SK-N-SH (cell line): ENCODE measurements at regions not wholly inside any gene's neighbourhood (a gene's known extent, or its start where the extent isn't known, plus 50 kb on each side); places are given as distances from the start of the nearest gene placed in this dataset.

Experiments
- CTCF ChIA-PET: fragments of 300-600, 350-600 bp; formaldehyde crosslinking; extraction: SDS; loops from one replicate; lab custom pipeline; 2021; lab: Yijun Ruan, JAX
- POLR2A ChIA-PET: fragments of 350-600 bp; sonication (Branson Sonifier 250); formaldehyde crosslinking; extraction: SDS; loops from one replicate; lab custom pipeline; 2020; ENCODE audit warnings: antibody characterized with exemption, inconsistent platforms; lab: Yijun Ruan, JAX
- DNase-seq: peaks from one replicate; pipeline ENCODE4 v3.0.0; 2012
- H2AFZ ChIP-seq: fragments of 200-600 bp; sonication (generic); 2 replicates; pipeline ENCODE4 v1.8.1; 2016; ENCODE audit warnings: antibody characterized with exemption, mild to moderate bottlenecking, low read depth
- H3F3A ChIP-seq: fragments of 200-600 bp; sonication (generic); replicated peaks from 2 replicates; pipeline ENCODE3; 2016; ENCODE audit warnings: antibody characterized with exemption, mild to moderate bottlenecking; ENCODE audit not compliant: insufficient read depth
- H3K27ac ChIP-seq, 2 experiments: fragments of 200-500 bp in 1 of 2; fragments of 200-600 bp in 1 of 2; sonication (Bioruptor generic) in 1 of 2; sonication (generic), shearing (Covaris generic) in 1 of 2; 2 replicates each; pipeline versions ENCODE4 v1.5.1 to v1.6.1; 2014 to 2016; ENCODE audit warnings: low read depth in 2 of 2, inconsistent platforms in 1 of 2, low read length in 1 of 2, mild to moderate bottlenecking in 1 of 2, mixed read lengths in 1 of 2
- H3K27me3 ChIP-seq: fragments of 200-600 bp; sonication (generic), shearing (Covaris generic); 2 replicates; pipeline ENCODE4 v1.6.1; 2016; ENCODE audit warnings: mixed run types; ENCODE audit not compliant: insufficient read depth
- H3K36me3 ChIP-seq, 2 experiments: fragments of 200-500 bp in 1 of 2; fragments of 200-600 bp in 1 of 2; sonication (Bioruptor generic) in 1 of 2; sonication (generic) in 1 of 2; replicated peaks in 1 of 2; 2 replicates each; pipeline versions ENCODE3 to v1.5.1; 2014 to 2016; ENCODE audit warnings: low read length in 1 of 2, mild to moderate bottlenecking in 1 of 2; ENCODE audit not compliant: insufficient read depth in 2 of 2, control insufficient read depth in 1 of 2
- H3K4me1 ChIP-seq, 2 experiments: fragments of 200-500 bp in 1 of 2; fragments of 200-600 bp in 1 of 2; sonication (Bioruptor generic) in 1 of 2; sonication (generic), shearing (Covaris generic) in 1 of 2; 2 replicates each; pipeline versions ENCODE4 v1.5.1 to v1.6.1; 2014 to 2016; ENCODE audit warnings: low read depth in 1 of 2, low read length in 1 of 2, mixed run types in 1 of 2; ENCODE audit not compliant: insufficient read depth in 2 of 2, control insufficient read depth in 1 of 2
- H3K4me2 ChIP-seq: fragments of 200-600 bp; sonication (generic), shearing (Covaris generic); 2 replicates; pipeline ENCODE4 v1.6.1; 2017; ENCODE audit warnings: mixed run types
- H3K4me3 ChIP-seq, 2 experiments: fragments of 200-500 bp in 1 of 2; fragments of 200-600 bp in 1 of 2; sonication (Bioruptor generic) in 1 of 2; sonication (generic), shearing (Covaris generic) in 1 of 2; 2 replicates each; pipeline versions ENCODE4 v1.5.1 to v1.8.1; 2014 to 2016; ENCODE audit warnings: low read depth in 2 of 2, inconsistent platforms in 1 of 2, low read length in 1 of 2, mild to moderate bottlenecking in 1 of 2, mixed read lengths in 1 of 2, moderate library complexity in 1 of 2
- H3K79me2 ChIP-seq: fragments of 200-600 bp; sonication (generic); 2 replicates; pipeline ENCODE4 v1.8.1; 2017; ENCODE audit warnings: mild to moderate bottlenecking; ENCODE audit not compliant: insufficient read depth
- H3K9ac ChIP-seq: fragments of 200-600 bp; sonication (generic); 2 replicates; pipeline ENCODE4 v1.6.1; 2017; ENCODE audit warnings: mixed run types
- H3K9me2 ChIP-seq: fragments of 200-600 bp; sonication (generic); 2 replicates; pipeline ENCODE4 v1.6.1; 2017; ENCODE audit warnings: mixed run types
- H3K9me3 ChIP-seq: fragments of 200-600 bp; sonication (generic); 2 replicates; pipeline ENCODE4 v1.6.1; 2017; ENCODE audit warnings: mixed run types, mild to moderate bottlenecking, moderate library complexity
- H4K20me1 ChIP-seq: fragments of 200-600 bp; sonication (generic); 2 replicates; pipeline ENCODE4 v1.6.1; 2017; ENCODE audit warnings: mild to moderate bottlenecking, mixed run types; ENCODE audit not compliant: insufficient read depth
- CTCF ChIP-seq: fragments of 200-600 bp; sonication (generic); IDR thresholded peaks from 2 replicates; pipeline ENCODE4 v1.6.1; 2017; ENCODE audit warnings: antibody characterized with exemption, mild to moderate bottlenecking, moderate library complexity
- ELF1 ChIP-seq: IDR thresholded peaks from 2 replicates; pipeline ENCODE4 v1.4.0; 2012
- EP300 ChIP-seq, 2 experiments: IDR thresholded peaks; 2 replicates each; pipeline versions ENCODE4 v1.4.0 to v1.6.1; 2012; ENCODE audit warnings: borderline replicate concordance in 1 of 2, low read depth in 1 of 2, low read length in 1 of 2
- EZH2phosphoT487 ChIP-seq: fragments of 200-600 bp; sonication (generic); IDR thresholded peaks from 2 replicates; pipeline ENCODE4 v1.6.1; 2017; ENCODE audit warnings: low read depth, mixed run types, mild to moderate bottlenecking, antibody characterized with exemption, moderate library complexity, borderline replicate concordance
- FOSL2 ChIP-seq: IDR thresholded peaks from 2 replicates; pipeline ENCODE4 v1.4.0; 2012; ENCODE audit warnings: low read depth, mild to moderate bottlenecking, moderate library complexity, borderline replicate concordance
- FOXJ3 ChIP-seq: sonication (generic); formaldehyde crosslinking; IDR thresholded peaks from 2 replicates; pipeline ENCODE4 v1.5.1; 2020; ENCODE audit warnings: mild to moderate bottlenecking, missing genetic modification reagents
- FOXM1 ChIP-seq: IDR thresholded peaks from 2 replicates; pipeline ENCODE4 v1.4.0; 2012; ENCODE audit warnings: low read depth, mild to moderate bottlenecking
- GABPA ChIP-seq: IDR thresholded peaks from 2 replicates; pipeline ENCODE4 v1.4.0; 2012; ENCODE audit warnings: low read depth, mild to moderate bottlenecking
- MAX ChIP-seq: IDR thresholded peaks from 2 replicates; pipeline ENCODE4 v1.4.0; 2012; ENCODE audit warnings: low read depth
- MEF2A ChIP-seq: IDR thresholded peaks from 2 replicates; pipeline ENCODE4 v1.4.0; 2012; ENCODE audit warnings: low read depth, borderline replicate concordance
- NFIC ChIP-seq: IDR thresholded peaks from 2 replicates; pipeline ENCODE4 v1.4.0; 2012; ENCODE audit warnings: borderline replicate concordance
- NRF1 ChIP-seq: IDR thresholded peaks from 2 replicates; pipeline ENCODE4 v1.6.1; 2012; ENCODE audit warnings: low read depth, mild to moderate bottlenecking, low read length
- POLR2AphosphoS5 ChIP-seq: IDR thresholded peaks from 2 replicates; pipeline ENCODE4 v1.6.1; 2012; ENCODE audit warnings: low read depth, low read length
- REST ChIP-seq: IDR thresholded peaks from 2 replicates; pipeline ENCODE4 v1.6.1; 2012; ENCODE audit warnings: mild to moderate bottlenecking, low read depth, low read length, moderate library complexity
- RFX5 ChIP-seq: IDR thresholded peaks from 2 replicates; pipeline ENCODE4 v1.6.1; 2012; ENCODE audit warnings: mild to moderate bottlenecking, improper control_type of control experiment, low read length
- RXRA ChIP-seq: IDR thresholded peaks from 2 replicates; pipeline ENCODE4 v1.4.0; 2012; ENCODE audit warnings: low read depth, mild to moderate bottlenecking, borderline replicate concordance
- SMC3 ChIP-seq: IDR thresholded peaks from 2 replicates; pipeline ENCODE4 v1.6.1; 2012; ENCODE audit warnings: low read depth, low read length, improper control_type of control experiment
- TEAD4 ChIP-seq: IDR thresholded peaks from 2 replicates; pipeline ENCODE4 v1.4.0; 2012; ENCODE audit warnings: mild to moderate bottlenecking, borderline replicate concordance; ENCODE audit not compliant: insufficient read depth
- USF1 ChIP-seq: IDR thresholded peaks from 2 replicates; pipeline ENCODE4 v1.4.0; 2012; ENCODE audit warnings: low read depth, borderline replicate concordance
- YY1 ChIP-seq: IDR thresholded peaks from 2 replicates; pipeline ENCODE4 v1.4.0; 2012; ENCODE audit warnings: low read depth, mild to moderate bottlenecking
- WGBS: methylation state at CpG from one replicate; pipeline ENCODE4 v1.1.6; 2017; ENCODE audit warnings: low lambda C conversion rate; 5-methylcytosine and 5-hydroxymethylcytosine counted together

GRCh38 chr2:62441421-62441820 is 64.6 kb downstream of the TMEM17 start:
- 66% methylated on average over 3 of the region's 5 CpGs for WGBS
- no peaks in the 10 kb centered on the region for H3K4me1 ChIP-seq
- H3F3A ChIP-seq, result no peaks in the 10 kb centered on the region
- no peaks in the 10 kb centered on the region for H3K36me3 ChIP-seq
- H3K4me2 ChIP-seq, result no peak overlapping the region
- DNase-seq, result no peak
- no peaks in the 10 kb centered on the region for H3K9me3 ChIP-seq
- TF ChIP-seq FOXJ3 (CRISPR knock-in tag), result no peak
- TF ChIP-seq MAX, result no peak
- no peak for TF ChIP-seq EZH2phosphoT487
- TF ChIP-seq YY1, result no peak
- no peak for TF ChIP-seq GABPA
- no peak for TF ChIP-seq EP300 (IDR thresholded peaks at IDR 0.05; ENCODE audit: borderline replicate concordance in 1 of 2, low read depth in 1 of 2, low read length in 1 of 2)
- TF ChIP-seq CTCF, result no peak
- no peak for TF ChIP-seq RXRA
- H3K4me3 ChIP-seq, result no peak overlapping the region
- H4K20me1 ChIP-seq, result no peaks in the 10 kb centered on the region
- H3K27me3 ChIP-seq, result no peaks in the 10 kb centered on the region; the same call in 1 of the 2 replicates
- no peak overlapping the region for H3K9ac ChIP-seq
- ChIA-PET CTCF (no interaction called here), POLR2A (no interaction called here)
- no peaks in the 10 kb centered on the region for H3K79me2 ChIP-seq
- no peak overlapping the region for H3K27ac ChIP-seq
- H3K9me2 ChIP-seq, result no peaks in the 10 kb centered on the region
- H2AFZ ChIP-seq, result no peak overlapping the region

GRCh38 chr2:62440281-62440946 is 65.6 kb downstream of the TMEM17 start:
- Histone ChIP-seq H3K4me1 (no peaks in the 10 kb centered on the region), H3K27ac (no peak overlapping the region), H3F3A (no peaks in the 10 kb centered on the region), H3K9ac (no peak overlapping the region), H3K9me2 (no peaks in the 10 kb centered on the region), H3K4me3 (no peak overlapping the region), H3K9me3 (no peaks in the 10 kb centered on the region), H3K36me3 (no peaks in the 10 kb centered on the region), H2AFZ (no peak overlapping the region), H3K27me3 (no peaks in the 10 kb centered on the region; the same call in 1 of the 2 replicates), H4K20me1 (no peaks in the 10 kb centered on the region), H3K79me2 (no peaks in the 10 kb centered on the region), H3K4me2 (no peak overlapping the region)
- CTCF ChIA-PET, result no interaction called here
- POLR2A ChIA-PET, result no interaction called here
- 46% methylated on average over 6 of the region's 6 CpGs for WGBS
- no peak for DNase-seq
- TF ChIP-seq SMC3 (no peak), MEF2A (no peak), FOSL2 (no peak), NRF1 (no peak), POLR2AphosphoS5 (no peak), TEAD4 (no peak), RFX5 (no peak), MAX (no peak), NFIC (no peak), EP300 (IDR thresholded peaks at IDR 0.05; ENCODE audit: borderline replicate concordance in 1 of 2, low read depth in 1 of 2, low read length in 1 of 2) (no peak), USF1 (no peak), RXRA (no peak), FOXM1 (no peak), FOXJ3 (CRISPR knock-in tag) (no peak), REST (no peak), ELF1 (no peak)
